ENCODE measurements at regions not wholly inside any gene's neighbourhood (a gene's known extent, or its start where the extent isn't known, plus 50 kb on each side); places are given as distances from the start of the nearest gene placed in this dataset.

GRCh38 chr14:34175574-34175973 lies 224.7 kb upstream of the EGLN3 start:
- Mint-ChIP-seq H3K4me3 (no peak overlapping the region), H3K4me1 (peaks cover 18% of the 10 kb centered on the region), H3K36me3 (no peaks in the 10 kb centered on the region), H3K9me3 (no peaks in the 10 kb centered on the region), H3K27ac (no peak overlapping the region), H3K27me3 (ENCODE audit: insufficient read depth, low read depth) (peaks cover 6% of the 10 kb centered on the region)
- H3K4me1 ChIP-seq, result peaks cover 10% of the 10 kb centered on the region
- H3K9me3 ChIP-seq (ENCODE audit: low read depth), result no peaks in the 10 kb centered on the region
- H3K4me3 ChIP-seq, result no peak overlapping the region
- H4K20me1 ChIP-seq (ENCODE audit: low read depth), result no peaks in the 10 kb centered on the region
- H3K9ac ChIP-seq, result no peak overlapping the region
- no peak overlapping the region for H2AFZ ChIP-seq (replicated peaks)
- no peaks in the 10 kb centered on the region for H3K36me3 ChIP-seq
- no peak for DNase-seq (ENCODE audit: low spot score)
- H3K79me2 ChIP-seq (ENCODE audit: low read depth), result no peaks in the 10 kb centered on the region
- H3F3A ChIP-seq (ENCODE audit: low read depth), result no peaks in the 10 kb centered on the region
- H3K27me3 ChIP-seq, result no peaks in the 10 kb centered on the region
- H3K4me2 ChIP-seq, result no peak overlapping the region
- no peak for TF ChIP-seq EZH2phosphoT487 (IDR thresholded peaks at IDR 0.05)
- TF ChIP-seq, protein P1, sequence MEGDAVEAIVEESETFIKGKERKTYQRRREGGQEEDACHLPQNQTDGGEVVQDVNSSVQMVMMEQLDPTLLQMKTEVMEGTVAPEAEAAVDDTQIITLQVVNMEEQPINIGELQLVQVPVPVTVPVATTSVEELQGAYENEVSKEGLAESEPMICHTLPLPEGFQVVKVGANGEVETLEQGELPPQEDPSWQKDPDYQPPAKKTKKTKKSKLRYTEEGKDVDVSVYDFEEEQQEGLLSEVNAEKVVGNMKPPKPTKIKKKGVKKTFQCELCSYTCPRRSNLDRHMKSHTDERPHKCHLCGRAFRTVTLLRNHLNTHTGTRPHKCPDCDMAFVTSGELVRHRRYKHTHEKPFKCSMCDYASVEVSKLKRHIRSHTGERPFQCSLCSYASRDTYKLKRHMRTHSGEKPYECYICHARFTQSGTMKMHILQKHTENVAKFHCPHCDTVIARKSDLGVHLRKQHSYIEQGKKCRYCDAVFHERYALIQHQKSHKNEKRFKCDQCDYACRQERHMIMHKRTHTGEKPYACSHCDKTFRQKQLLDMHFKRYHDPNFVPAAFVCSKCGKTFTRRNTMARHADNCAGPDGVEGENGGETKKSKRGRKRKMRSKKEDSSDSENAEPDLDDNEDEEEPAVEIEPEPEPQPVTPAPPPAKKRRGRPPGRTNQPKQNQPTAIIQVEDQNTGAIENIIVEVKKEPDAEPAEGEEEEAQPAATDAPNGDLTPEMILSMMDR (IDR thresholded peaks at IDR 0.05), result no peak
- no peak overlapping the region for H3K27ac ChIP-seq

DNA sequence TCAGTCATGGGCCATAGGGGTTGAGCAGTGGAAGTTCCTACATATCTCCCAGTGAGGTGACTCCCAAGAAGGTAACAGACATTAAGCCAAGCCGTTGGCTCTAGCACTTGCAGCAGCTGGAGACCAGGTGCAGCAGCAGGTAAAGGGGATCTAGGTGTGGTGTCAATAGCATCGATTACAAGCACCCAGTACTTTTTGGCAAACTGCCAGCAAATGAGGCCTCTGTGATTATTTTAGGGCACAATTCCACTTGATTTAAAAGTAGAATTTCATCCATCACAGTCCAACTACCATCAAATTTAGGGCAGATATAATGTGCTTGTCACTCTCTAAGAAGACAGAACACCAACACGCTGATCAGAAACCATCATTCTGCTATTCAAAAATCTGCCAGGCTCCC lies 224.1 kb upstream of the EGLN3 start:
- Histone ChIP-seq H3K9me3 (ENCODE audit: low read depth) (no peaks in the 10 kb centered on the region), H4K20me1 (ENCODE audit: low read depth) (no peaks in the 10 kb centered on the region), H3K4me2 (no peak overlapping the region), H3K4me3 (no peak overlapping the region), H3K4me1 (peaks cover 4% of the 10 kb centered on the region), H3K27me3 (no peaks in the 10 kb centered on the region), H2AFZ (replicated peaks) (no peak overlapping the region), H3F3A (ENCODE audit: low read depth) (no peaks in the 10 kb centered on the region), H3K9ac (no peak overlapping the region), H3K79me2 (ENCODE audit: low read depth) (no peaks in the 10 kb centered on the region), H3K36me3 (no peaks in the 10 kb centered on the region), H3K27ac (no peak overlapping the region)
- Mint-ChIP-seq H3K36me3 (no peaks in the 10 kb centered on the region), H3K4me3 (no peak overlapping the region), H3K9me3 (no peaks in the 10 kb centered on the region), H3K27me3 (ENCODE audit: insufficient read depth, low read depth) (peaks cover 6% of the 10 kb centered on the region), H3K27ac (no peak overlapping the region), H3K4me1 (peaks cover 18% of the 10 kb centered on the region)
- DNase-seq (ENCODE audit: low spot score), result no peak
- TF ChIP-seq EZH2 (IDR thresholded peaks at IDR 0.05) (no peak), EZH2phosphoT487 (IDR thresholded peaks at IDR 0.05) (no peak)
- TF ChIP-seq, protein P1 (IDR thresholded peaks at IDR 0.05), result no peak

DNA sequence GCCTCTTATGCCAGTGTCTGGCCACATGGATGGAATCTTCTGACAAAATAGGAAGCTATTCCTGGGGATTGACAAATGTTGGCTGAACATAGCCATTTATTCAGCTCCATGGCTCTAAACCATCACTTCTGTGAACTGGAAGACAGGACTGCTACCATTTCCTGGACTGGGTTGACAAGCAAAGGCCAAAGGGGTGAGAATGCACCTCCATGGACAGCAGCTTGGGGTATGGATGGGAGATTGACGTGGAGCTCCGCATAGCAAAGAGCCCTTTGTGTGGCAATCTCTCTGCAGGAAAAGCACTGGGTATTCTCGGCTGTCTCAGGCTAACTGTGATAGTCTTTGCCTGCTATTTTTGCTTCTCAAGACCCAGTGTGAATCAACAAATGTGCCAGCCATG lies 223.0 kb upstream of the EGLN3 start:
- Mint-ChIP-seq H3K27ac (no peak overlapping the region), H3K9me3 (no peaks in the 10 kb centered on the region), H3K27me3 (ENCODE audit: insufficient read depth, low read depth) (peaks cover 6% of the 10 kb centered on the region), H3K36me3 (no peaks in the 10 kb centered on the region), H3K4me1 (peaks cover 18% of the 10 kb centered on the region), H3K4me3 (no peak overlapping the region)
- Histone ChIP-seq H3K79me2 (ENCODE audit: low read depth) (no peaks in the 10 kb centered on the region), H3K4me1 (no peaks in the 10 kb centered on the region), H3K9ac (no peak overlapping the region), H3K36me3 (no peaks in the 10 kb centered on the region), H3K9me3 (ENCODE audit: low read depth) (no peaks in the 10 kb centered on the region), H3K4me2 (no peak overlapping the region), H3K4me3 (no peak overlapping the region), H4K20me1 (ENCODE audit: low read depth) (no peaks in the 10 kb centered on the region), H3K27ac (no peak overlapping the region), H3K27me3 (no peaks in the 10 kb centered on the region), H3F3A (ENCODE audit: low read depth) (no peaks in the 10 kb centered on the region), H2AFZ (replicated peaks) (no peak overlapping the region)
- DNase-seq (ENCODE audit: low spot score), result no peak
- TF ChIP-seq, protein P1 (IDR thresholded peaks at IDR 0.05), result no peak
